ENCODE measurements at regions not wholly inside any gene's neighbourhood (a gene's known extent, or its start where the extent isn't known, plus 50 kb on each side); places are given as distances from the start of the nearest gene placed in this dataset.
"Not testable (repeated sequence)": the region's sequence is repeated elsewhere in the genome, so short reads cannot be mapped to it uniquely, and the experiment has no call there.

DNA sequence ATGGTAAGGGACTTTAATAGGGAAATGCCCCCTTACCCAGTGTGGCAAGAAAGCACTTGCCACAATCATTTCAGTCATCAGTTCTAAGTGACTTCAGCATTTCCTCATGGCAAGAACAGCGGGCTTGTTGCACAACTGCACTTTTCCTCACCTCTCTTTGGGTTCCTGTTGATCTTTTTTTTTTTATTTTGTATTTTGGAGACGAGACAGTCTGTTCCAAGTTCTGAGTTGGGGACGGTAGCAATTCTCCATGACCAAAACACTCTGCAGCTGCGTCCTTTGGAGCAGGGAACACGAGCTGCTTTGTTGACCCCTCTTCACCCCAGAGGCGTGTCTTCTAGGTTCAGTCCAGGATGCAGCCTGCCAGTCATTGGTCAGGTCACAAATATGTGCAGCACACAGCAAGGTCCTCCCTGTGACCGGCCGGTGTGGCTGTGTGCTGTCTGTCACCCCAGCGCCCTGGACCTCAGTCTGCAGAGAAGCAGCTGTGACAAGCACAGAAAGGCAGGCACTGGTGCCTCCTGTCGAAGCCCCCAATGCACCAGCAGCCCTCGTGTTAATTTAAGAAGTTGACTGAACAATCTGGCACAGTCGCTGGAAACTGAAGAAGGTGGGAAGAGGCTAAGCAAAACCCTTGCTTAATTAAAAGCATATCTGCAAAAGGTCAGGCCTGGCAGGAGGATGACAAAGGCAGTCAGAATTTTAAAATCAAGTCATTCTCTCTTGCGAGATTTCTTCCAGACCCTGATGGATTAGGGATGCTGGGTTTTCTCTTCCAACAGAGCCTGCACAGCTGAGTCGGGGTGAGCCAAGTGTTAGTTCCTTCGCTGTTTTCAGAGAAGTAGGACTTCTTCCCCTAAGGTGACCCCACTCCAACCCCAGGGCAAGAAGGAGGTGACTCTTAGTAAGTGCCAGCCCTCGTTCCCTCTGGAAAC is 96.7 kb upstream of the COPS8 start:
- intact Hi-C loops (cut with DNase I) = no loop called here
- peak in 1 of 42 donors; percentile 22 for DNase-seq

GRCh38 chr2:236990552-236990951 is 95.1 kb upstream of the COPS8 start:
- DNase-seq = no peak
- intact Hi-C loops (cut with DNase I) = no loop called here

DNA sequence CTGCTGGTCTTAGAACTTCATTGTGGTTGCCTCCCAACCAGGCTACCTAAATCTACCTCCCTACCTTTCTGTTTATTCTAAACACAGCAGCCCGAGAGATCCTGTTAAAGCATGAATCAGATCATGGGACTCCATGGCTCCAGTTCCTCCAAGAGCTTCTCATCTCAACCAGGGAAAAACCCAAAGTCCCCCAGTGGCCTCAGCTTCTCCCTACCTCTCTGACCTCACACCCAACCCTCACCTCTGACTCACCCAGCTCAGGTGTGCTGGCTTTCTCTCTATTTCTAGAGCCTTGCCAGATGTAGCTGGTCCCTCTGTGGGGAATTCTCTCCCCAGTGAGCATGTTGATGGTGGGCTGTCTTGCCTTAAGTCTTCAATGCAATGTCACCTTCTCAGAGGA is 93.8 kb upstream of the COPS8 start:
- intact Hi-C loops (cut with DNase I) = no loop called here

DNA sequence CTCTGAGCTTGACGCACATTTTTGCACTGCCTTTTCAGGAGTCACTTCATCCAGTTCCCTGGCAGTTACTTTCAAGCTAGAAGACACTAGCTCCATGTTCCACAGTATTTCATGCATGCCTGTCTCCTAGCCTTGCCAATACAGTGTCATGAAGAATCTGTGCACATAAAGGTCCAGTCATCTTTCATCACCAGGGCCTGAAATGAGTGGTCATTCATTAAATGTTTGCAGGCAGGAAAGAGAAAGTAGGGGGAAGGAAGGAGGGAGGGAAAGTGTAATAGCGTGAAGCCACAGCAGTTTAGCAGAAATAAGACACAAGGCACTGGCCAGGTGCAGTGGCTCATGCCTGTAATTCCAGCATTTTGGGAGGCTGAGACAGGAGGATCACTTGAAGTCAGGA is 92.4 kb upstream of the COPS8 start:
- no peak for DNase-seq
- intact Hi-C loops (cut with DNase I) = no loop called here

More for the DNA sequence above, 93.8 kb upstream of the COPS8 start:
- DNase-seq = no peak

- DNase-seq = peak in 32 of 42 donors; percentile 6 to 72 (median 34)
- intact Hi-C loops (cut with DNase I) = no loop called here
Measured at GRCh38 chr2:236994361-236994760, 91.3 kb upstream of the COPS8 start.

DNA sequence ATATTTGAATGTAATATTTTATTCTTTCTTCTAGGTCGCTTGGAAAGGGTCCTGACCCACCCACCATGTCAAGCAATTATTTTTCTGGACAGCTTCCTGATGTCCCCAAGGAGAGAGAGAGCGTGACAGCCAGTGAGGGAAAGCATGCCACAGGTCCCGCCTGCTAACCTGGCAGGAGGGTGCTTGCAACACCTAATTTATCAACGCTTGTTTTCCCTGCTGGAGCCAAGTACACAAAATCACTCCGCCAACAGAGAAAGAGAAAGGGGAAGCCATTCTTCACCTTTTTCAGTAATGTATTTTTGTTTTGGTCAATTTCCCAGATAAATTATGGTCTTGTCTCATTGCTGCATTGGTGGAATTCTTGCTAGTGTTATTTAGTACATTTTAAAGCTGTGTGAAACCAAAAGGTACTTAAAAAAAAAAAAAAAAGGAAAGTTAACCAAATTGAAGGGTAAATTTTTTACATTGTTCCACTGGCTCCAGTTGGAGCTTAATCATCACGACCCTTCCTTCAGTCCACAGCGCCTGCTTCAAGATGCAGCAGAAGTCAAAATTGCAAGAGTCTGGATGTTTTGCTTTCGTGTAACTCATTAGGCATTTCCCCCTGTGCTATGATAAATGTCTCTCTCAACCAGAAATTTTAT is 88.5 kb upstream of the COPS8 start:
- no peak for DNase-seq
- intact Hi-C loops (cut with DNase I) = no loop called here

GRCh38 chr2:236998236-236998635 is 87.5 kb upstream of the COPS8 start:
- no peak for DNase-seq
- intact Hi-C loops (cut with DNase I) = no loop called here

GRCh38 chr2:236998758-236999157 is 86.9 kb upstream of the COPS8 start:
- intact Hi-C loops (cut with DNase I) = no loop called here
- DNase-seq = no peak

DNA sequence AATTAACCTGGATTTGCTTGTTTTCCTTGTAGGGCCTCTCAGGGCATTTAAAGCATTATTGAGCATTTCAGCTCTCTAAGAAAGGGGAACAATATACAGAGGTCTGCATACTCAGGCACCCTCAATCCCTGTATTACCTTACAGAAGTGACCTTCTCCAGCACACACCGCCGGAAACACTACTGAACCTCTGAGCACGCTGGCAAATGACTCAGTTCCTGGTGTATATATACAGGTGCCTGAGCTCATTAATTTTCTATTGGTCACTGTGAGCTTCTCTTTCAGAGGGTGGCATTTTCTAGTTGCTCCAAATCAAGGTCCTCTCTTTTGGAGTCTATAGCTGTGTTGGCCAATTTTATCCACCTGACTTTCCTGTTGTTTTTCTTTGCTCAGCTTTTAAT is 85.2 kb upstream of the COPS8 start:
- DNase-seq = no peak
- intact Hi-C loops (cut with DNase I) = no loop called here

DNA sequence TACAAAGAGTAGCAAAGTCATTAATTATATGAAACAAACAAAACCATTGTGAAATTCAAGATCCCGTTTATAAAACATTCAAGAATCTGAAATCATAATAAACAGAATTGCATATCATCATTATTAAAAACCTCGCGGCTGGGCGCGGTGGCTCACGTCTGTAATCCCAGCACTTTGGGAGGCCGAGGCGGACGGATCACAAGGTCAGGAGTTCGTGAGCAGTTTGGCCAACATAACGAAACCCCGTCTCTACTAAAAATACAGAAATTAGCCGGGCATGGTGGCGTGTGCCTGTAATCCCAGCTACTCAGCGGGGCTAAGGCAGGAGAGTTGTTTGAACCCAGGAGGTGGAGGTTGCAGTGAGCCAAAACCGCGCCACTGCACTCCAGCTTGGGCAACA is 80.3 kb upstream of the COPS8 start:
- DNase-seq; intact Hi-C loops (cut with DNase I): not testable (repeated sequence)

- DNase-seq = no peak
- intact Hi-C loops (cut with DNase I) = no loop called here
Measured at GRCh38 chr2:237011206-237011795, 74.4 kb upstream of the COPS8 start.

DNA sequence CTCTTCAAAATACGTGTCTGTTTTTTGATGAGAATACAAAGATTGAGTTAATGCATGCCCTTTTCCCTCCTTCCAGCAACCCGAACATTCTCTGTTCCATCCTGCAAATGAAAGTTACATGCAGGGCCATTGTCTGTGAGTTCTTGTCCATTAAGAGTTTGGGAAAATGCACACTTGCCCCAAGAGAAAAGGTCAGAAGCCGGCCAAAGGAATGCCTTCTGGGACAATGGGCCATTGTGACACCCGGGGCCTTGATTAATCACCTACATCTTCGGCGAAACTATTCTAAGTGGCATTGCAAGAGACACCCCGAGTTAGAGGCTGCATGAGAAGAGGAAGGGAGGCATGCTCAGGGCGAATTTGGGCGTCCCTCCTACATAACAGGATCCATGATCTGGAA is 73.7 kb upstream of the COPS8 start:
- intact Hi-C loops (cut with DNase I) = no loop called here
- no peak for DNase-seq

- DNase-seq = no peak
Measured at GRCh38 chr2:237012577-237013267, 73.0 kb upstream of the COPS8 start.

GRCh38 chr2:237016121-237016915 is 69.4 kb upstream of the COPS8 start:
- no peak for DNase-seq
- intact Hi-C loops (cut with DNase I) = no loop called here

More at GRCh38 chr2:237012577-237013267, 73.0 kb upstream of the COPS8 start:
- intact Hi-C loops (cut with DNase I) = no loop called here

DNA sequence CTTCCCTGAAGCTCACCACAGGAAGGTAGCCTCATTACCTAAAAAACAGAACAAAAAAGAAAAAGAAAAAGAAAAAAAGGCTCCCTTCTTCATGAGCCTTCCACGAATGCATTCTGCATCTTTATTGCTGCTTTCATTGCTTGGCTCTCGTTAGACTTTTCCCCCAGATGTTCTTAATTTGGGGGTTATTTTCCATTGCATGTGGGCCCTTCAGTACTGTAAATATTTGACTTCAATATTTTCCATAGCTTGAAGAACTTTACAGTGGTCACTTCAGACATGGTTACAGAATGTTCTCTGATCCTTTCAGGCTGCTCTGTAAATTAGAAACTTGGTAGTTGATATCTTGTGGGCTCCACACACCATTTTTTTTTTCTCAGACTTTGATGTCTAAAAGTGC is 65.6 kb upstream of the COPS8 start:
- intact Hi-C loops (cut with DNase I) = no loop called here
- no peak for DNase-seq

DNA sequence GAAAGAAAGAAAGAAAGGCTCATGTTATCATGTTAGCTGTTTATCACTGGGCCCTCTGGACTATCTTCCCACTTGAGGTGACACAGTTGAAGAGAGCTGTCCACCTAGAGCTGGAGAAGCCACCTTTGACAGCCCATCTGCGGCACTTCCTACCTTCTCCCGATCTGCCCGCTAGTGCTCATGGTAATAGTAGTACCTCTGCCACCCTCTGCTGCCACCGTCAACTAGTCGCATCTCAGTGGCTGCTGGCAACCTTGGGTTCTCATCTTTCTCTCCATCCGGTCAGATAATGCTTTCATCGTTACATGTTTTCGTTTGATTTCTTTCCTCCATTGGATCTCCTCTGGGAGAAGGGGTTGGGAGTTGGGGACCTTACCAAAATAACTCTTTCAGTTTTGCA is 63.2 kb upstream of the COPS8 start:
- intact Hi-C loops (cut with DNase I) = no loop called here
- DNase-seq = no peak

DNA sequence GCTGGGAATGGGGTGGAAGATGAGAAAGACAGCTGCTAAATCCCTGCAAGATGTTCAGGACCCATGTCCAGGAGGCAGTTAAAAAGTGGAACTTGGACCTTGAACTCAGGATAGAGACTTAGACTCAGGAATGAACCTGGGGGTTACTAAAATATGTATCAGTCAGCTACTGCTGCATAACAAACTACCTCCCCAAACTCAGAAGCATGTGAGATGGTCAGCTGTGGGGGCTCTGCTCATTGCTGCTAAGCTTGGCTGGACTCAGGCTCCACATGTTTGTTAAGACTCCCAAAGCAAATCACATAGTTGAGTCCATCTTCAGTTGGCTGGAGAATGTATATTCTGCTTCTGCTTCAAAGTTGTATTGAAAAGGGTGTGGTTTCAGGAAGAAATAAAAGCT is 61.4 kb upstream of the COPS8 start:
- intact Hi-C loops (cut with DNase I) = no loop called here
- no peak for DNase-seq

GRCh38 chr2:237025090-237025865 is 60.4 kb upstream of the COPS8 start:
- intact Hi-C loops (cut with DNase I) = no loop called here
- no peak for DNase-seq
